ENCODE measurements at regions not wholly inside any gene's neighbourhood (a gene's known extent, or its start where the extent isn't known, plus 50 kb on each side); places are given as distances from the start of the nearest gene placed in this dataset.

DNA sequence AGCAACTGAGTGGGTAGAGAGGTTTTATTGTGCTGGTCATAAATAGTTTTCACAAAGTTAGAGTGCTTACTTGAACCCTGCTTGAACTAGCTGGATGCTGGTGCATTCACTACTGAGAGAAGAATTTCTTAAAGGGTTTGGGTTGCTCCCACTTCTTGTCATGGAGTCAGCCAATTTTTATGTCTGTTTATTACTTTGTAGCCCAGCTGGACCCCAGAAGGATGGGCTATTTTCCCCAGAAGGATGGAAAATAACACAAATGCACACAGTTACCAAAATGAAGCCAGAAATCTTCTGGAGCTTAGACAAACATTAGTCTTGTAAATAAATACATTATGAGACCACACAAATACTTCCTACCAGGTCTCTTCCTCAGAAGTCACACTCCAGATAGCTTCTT lies 480.8 kb upstream of the TNC start:
- Histone ChIP-seq H3K27me3 (ENCODE audit: insufficient read depth, low read depth, severe bottlenecking) (no peaks in the 10 kb centered on the region), H3K4me3 (ENCODE audit: low read depth, low read length) (no peak overlapping the region), H3K36me3 (no peaks in the 10 kb centered on the region), H3K9me3 (ENCODE audit: severe bottlenecking) (no peaks in the 10 kb centered on the region), H3K27ac (no peak overlapping the region)
- TF ChIP-seq, protein P1, sequence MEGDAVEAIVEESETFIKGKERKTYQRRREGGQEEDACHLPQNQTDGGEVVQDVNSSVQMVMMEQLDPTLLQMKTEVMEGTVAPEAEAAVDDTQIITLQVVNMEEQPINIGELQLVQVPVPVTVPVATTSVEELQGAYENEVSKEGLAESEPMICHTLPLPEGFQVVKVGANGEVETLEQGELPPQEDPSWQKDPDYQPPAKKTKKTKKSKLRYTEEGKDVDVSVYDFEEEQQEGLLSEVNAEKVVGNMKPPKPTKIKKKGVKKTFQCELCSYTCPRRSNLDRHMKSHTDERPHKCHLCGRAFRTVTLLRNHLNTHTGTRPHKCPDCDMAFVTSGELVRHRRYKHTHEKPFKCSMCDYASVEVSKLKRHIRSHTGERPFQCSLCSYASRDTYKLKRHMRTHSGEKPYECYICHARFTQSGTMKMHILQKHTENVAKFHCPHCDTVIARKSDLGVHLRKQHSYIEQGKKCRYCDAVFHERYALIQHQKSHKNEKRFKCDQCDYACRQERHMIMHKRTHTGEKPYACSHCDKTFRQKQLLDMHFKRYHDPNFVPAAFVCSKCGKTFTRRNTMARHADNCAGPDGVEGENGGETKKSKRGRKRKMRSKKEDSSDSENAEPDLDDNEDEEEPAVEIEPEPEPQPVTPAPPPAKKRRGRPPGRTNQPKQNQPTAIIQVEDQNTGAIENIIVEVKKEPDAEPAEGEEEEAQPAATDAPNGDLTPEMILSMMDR (IDR thresholded peaks at IDR 0.05; ENCODE audit: low read depth, low read length), result no peak
- DNase-seq, result no peak

GRCh38 chr9:115599898-115600297 lies 481.9 kb upstream of the TNC start:
- no peaks in the 10 kb centered on the region for H3K27me3 ChIP-seq (ENCODE audit: insufficient read depth, low read depth, severe bottlenecking)
- TF ChIP-seq, protein P1 (IDR thresholded peaks at IDR 0.05; ENCODE audit: low read depth, low read length), result no peak
- no peaks in the 10 kb centered on the region for H3K9me3 ChIP-seq (ENCODE audit: severe bottlenecking)
- no peak for DNase-seq
- H3K4me3 ChIP-seq (ENCODE audit: low read depth, low read length), result no peak overlapping the region
- H3K36me3 ChIP-seq, result no peaks in the 10 kb centered on the region
- H3K27ac ChIP-seq, result no peak overlapping the region

DNA sequence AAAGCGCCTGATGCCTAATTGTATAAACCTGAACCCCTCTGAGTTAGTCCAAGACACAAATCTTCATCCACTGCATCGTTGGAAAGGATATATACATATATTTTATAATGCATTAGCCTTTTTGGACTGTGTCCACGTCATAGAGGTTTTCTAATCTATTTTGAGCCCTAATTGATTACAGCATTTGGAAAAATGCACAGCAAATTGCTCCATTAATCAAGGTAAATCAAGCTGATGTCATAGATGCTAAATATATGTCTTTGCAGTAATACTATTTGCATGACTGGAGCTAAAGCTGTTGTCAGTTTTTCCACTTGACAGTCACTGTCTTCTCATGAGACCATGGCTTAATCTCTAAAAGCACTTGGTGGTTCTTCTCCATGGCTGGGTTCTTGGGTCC lies 483.5 kb upstream of the TNC start:
- no peak for DNase-seq
- H3K9me3 ChIP-seq (ENCODE audit: severe bottlenecking), result no peaks in the 10 kb centered on the region
- no peaks in the 10 kb centered on the region for H3K36me3 ChIP-seq
- H3K27me3 ChIP-seq (ENCODE audit: insufficient read depth, low read depth, severe bottlenecking), result no peaks in the 10 kb centered on the region
- TF ChIP-seq, protein P1 (IDR thresholded peaks at IDR 0.05; ENCODE audit: low read depth, low read length), result no peak
- H3K4me3 ChIP-seq (ENCODE audit: low read depth, low read length), result no peak overlapping the region
- H3K27ac ChIP-seq, result no peak overlapping the region

DNA sequence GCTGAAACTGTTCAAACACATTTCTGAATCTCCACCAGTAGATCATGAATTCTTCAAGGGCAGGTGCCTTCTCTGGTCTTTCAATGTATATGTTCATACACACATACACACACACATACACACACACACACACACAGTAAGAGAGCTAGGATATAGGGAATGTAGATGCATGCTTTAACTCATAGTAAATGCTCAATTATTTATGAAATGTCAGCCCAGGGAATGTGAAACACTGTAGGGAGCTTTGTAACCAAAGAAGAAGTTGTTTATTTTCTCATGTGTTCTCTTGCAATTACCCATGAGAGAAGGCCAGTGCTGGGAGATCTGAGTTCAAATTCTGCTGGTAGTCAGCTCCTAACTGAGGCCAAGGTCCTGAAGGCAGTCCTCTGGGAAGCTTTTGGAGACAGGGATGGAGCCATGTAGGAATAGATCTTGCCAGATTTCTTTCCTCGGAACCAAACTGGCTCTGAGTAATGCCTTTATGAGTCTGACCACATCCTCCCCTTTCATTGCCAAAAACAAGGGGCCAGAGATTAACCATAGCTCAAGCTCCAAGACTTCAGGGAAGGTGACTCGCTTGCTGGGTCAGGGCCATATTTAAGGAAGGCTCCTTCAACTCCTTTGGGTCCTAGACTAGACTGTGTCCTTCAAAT lies 487.0 kb upstream of the TNC start:
- TF ChIP-seq, protein P1 (IDR thresholded peaks at IDR 0.05; ENCODE audit: low read depth, low read length), result no peak
- no peak for DNase-seq
- Histone ChIP-seq H3K27me3 (ENCODE audit: insufficient read depth, low read depth, severe bottlenecking) (no peaks in the 10 kb centered on the region), H3K36me3 (no peaks in the 10 kb centered on the region), H3K4me3 (ENCODE audit: low read depth, low read length) (no peak overlapping the region), H3K9me3 (ENCODE audit: severe bottlenecking) (no peaks in the 10 kb centered on the region), H3K27ac (no peak overlapping the region)

- no peak overlapping the region for H3K4me3 ChIP-seq (ENCODE audit: low read depth, low read length)
- H3K9me3 ChIP-seq (ENCODE audit: severe bottlenecking), result no peaks in the 10 kb centered on the region
- TF ChIP-seq, protein P1 (IDR thresholded peaks at IDR 0.05; ENCODE audit: low read depth, low read length), result no peak
- no peaks in the 10 kb centered on the region for H3K36me3 ChIP-seq
- H3K27ac ChIP-seq, result no peak overlapping the region
- no peak for DNase-seq
- no peaks in the 10 kb centered on the region for H3K27me3 ChIP-seq (ENCODE audit: insufficient read depth, low read depth, severe bottlenecking)
Measured at GRCh38 chr9:115606838-115607237, 488.9 kb upstream of the TNC start.

All from WERI-Rb-1 (cell line).